SU-DHL-6 (cell line): ENCODE measurements at regions not wholly inside any gene's neighbourhood (a gene's known extent, or its start where the extent isn't known, plus 50 kb on each side); places are given as distances from the start of the nearest gene placed in this dataset.

Experiments
- H2AFZ ChIP-seq: fragments of 200-600 bp; sonication (generic); 2 replicates; pipeline ENCODE4 v1.6.1; 2014; ENCODE audit warnings: low read depth, mild to moderate bottlenecking, moderate library complexity, mixed read lengths, antibody characterized with exemption, low read length; ENCODE audit not compliant: severe bottlenecking
- H3F3A ChIP-seq: fragments of 200-600 bp; shearing (Covaris generic); 2 replicates; pipeline ENCODE4 v1.6.0; 2016; ENCODE audit warnings: antibody characterized with exemption, mild to moderate bottlenecking; ENCODE audit not compliant: insufficient read depth
- H3K27ac ChIP-seq: fragments of 200-600 bp; sonication (generic); 2 replicates; pipeline ENCODE4 v1.5.1; 2016; ENCODE audit warnings: low read depth, mild to moderate bottlenecking, low read length, moderate library complexity, mixed read lengths
- H3K27me3 ChIP-seq: fragments of 200-600 bp; sonication (generic), shearing (Covaris generic); 2 replicates; pipeline ENCODE4 v1.6.0; 2014; ENCODE audit warnings: mild to moderate bottlenecking, low read length
- H3K36me3 ChIP-seq: fragments of 200-600 bp; sonication (generic); 2 replicates; pipeline ENCODE4 v1.6.1; 2014; ENCODE audit warnings: mild to moderate bottlenecking, low read length, mixed read lengths
- H3K4me2 ChIP-seq: fragments of 300-600, 200-600 bp; shearing (Covaris generic), sonication (generic); 2 replicates; pipeline ENCODE4 v1.6.0; 2014; ENCODE audit warnings: low read length, low read depth, mild to moderate bottlenecking; ENCODE audit not compliant: poor library complexity, severe bottlenecking
- H3K4me3 ChIP-seq: fragments of 200-600 bp; sonication (generic); 2 replicates; pipeline ENCODE4 v1.5.1; 2014; ENCODE audit warnings: antibody characterized with exemption, low read length, mild to moderate bottlenecking, mixed read lengths; ENCODE audit not compliant: insufficient read depth, poor library complexity, severe bottlenecking
- H3K79me2 ChIP-seq: fragments of 200-600 bp; sonication (generic); 2 replicates; pipeline ENCODE4 v1.6.1; 2014; ENCODE audit warnings: mild to moderate bottlenecking, low read length, moderate library complexity; ENCODE audit not compliant: insufficient read depth
- H3K9ac ChIP-seq: fragments of 200-600 bp; sonication (generic); 2 replicates; pipeline ENCODE4 v1.7.0; 2014; ENCODE audit warnings: mild to moderate bottlenecking, low read length
- H3K9me2 ChIP-seq: fragments of 200-600 bp; sonication (generic); replicated peaks from 2 replicates; pipeline ENCODE4 v1.6.1; 2014; ENCODE audit warnings: low read length; ENCODE audit not compliant: insufficient read depth
- H3K9me3 ChIP-seq: fragments of 200-600 bp; sonication (generic); 2 replicates; pipeline ENCODE4 v1.6.1; 2014; ENCODE audit warnings: low read length, mixed read lengths; ENCODE audit not compliant: insufficient read depth
- H4K20me1 ChIP-seq: fragments of 200-600 bp; sonication (generic); 2 replicates; pipeline ENCODE4 v1.6.1; 2014; ENCODE audit warnings: low read depth, mild to moderate bottlenecking, antibody characterized with exemption, low read length, moderate library complexity, mixed read lengths
- CTCF ChIP-seq: fragments of 200-600 bp; sonication (generic); IDR thresholded peaks from one replicate; pipeline ENCODE4 v1.5.1; 2017; ENCODE audit warnings: antibody characterized with exemption, mild to moderate bottlenecking, low read length, moderate library complexity; ENCODE audit not compliant: insufficient read depth, poor library complexity, severe bottlenecking
- EZH2phosphoT487 ChIP-seq: fragments of 200-600 bp; sonication (generic), shearing (Covaris generic); conservative IDR thresholded peaks from 2 replicates; pipeline ENCODE4 v1.6.1; 2018; ENCODE audit warnings: mild to moderate bottlenecking, antibody characterized with exemption, low read length, moderate library complexity, mixed read lengths

- Histone ChIP-seq H3K9me2 (no peaks in the 10 kb centered on the region), H3K27me3 (no peaks in the 10 kb centered on the region), H4K20me1 (no peaks in the 10 kb centered on the region), H3K79me2 (no peaks in the 10 kb centered on the region), H3F3A (no peaks in the 10 kb centered on the region), H3K9me3 (no peaks in the 10 kb centered on the region), H2AFZ (no peak overlapping the region), H3K4me2 (no peak overlapping the region), H3K36me3 (no peaks in the 10 kb centered on the region), H3K4me3 (no peak overlapping the region), H3K27ac (no peak overlapping the region), H3K9ac (no peak overlapping the region)
- no peak for TF ChIP-seq CTCF
- no peak for TF ChIP-seq EZH2phosphoT487
Measured at GRCh38 chr15:69593488-69593887, 140.9 kb downstream of the RPLP1 start.

DNA sequence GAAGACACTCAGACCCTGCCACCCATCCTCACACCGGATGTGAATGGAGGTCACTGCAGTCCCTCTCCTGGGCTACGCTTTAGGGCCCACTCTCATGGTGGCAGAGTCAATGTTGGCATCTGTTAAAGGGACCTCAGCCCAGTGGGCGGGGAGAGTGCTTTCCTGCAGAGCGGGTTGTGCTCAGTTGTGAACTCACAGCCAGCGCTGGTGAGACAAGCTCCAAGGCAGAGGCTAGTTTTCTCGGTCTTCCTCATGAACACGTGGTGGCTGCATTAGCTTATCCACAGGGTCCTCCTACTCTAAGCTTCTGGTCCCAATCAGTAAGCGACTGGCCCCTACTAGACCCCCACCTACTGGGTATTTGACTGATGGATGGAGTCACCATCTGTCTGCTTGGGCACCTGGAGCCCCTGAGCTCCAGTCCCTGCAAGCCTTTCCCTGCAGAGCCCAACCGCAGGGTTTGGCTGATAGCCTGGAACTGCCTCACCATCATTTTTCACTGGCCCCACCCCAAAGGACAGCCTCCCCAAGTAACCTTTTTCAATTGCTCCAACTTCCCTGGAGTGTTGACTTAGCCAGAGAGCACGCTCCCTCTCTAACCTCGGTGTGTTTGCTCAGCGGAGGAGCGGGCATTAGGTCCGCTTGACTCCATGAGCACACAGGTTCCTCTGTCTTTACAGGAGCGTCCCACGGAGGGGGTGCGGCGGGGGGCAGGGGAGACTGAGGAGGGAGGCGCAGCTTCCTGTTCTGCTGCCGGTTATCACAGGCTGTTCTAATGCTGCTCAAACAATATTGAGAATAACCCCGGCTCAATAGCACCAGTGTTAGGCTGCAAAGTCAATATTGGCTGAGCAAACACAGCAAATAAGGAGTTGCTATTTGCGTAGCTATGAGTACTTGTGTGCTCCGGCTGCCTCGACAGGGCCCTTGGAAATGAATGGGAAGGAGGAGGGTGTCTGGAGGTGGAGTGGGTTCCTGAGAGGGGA lies 141.7 kb downstream of the RPLP1 start:
- no peaks in the 10 kb centered on the region for H3K9me3 ChIP-seq
- no peak overlapping the region for H2AFZ ChIP-seq
- no peak overlapping the region for H3K4me2 ChIP-seq
- H3K27ac ChIP-seq = no peak overlapping the region
- TF ChIP-seq CTCF = no peak
- no peak for TF ChIP-seq EZH2phosphoT487
- no peaks in the 10 kb centered on the region for H3F3A ChIP-seq
- H3K79me2 ChIP-seq = no peaks in the 10 kb centered on the region
- no peak overlapping the region for H3K4me3 ChIP-seq
- no peaks in the 10 kb centered on the region for H3K36me3 ChIP-seq
- H3K27me3 ChIP-seq = no peaks in the 10 kb centered on the region
- H4K20me1 ChIP-seq = no peaks in the 10 kb centered on the region
- H3K9me2 ChIP-seq = no peaks in the 10 kb centered on the region
- no peak overlapping the region for H3K9ac ChIP-seq

- TF ChIP-seq EZH2phosphoT487 (no peak), CTCF (no peak)
- H3K27me3 ChIP-seq = no peaks in the 10 kb centered on the region
- no peak overlapping the region for H3K4me3 ChIP-seq
- H3K27ac ChIP-seq = no peak overlapping the region
- no peaks in the 10 kb centered on the region for H4K20me1 ChIP-seq
- no peaks in the 10 kb centered on the region for H3K36me3 ChIP-seq
- H3K9me3 ChIP-seq = no peaks in the 10 kb centered on the region
- H3K9me2 ChIP-seq = no peaks in the 10 kb centered on the region
- H3K9ac ChIP-seq = no peak overlapping the region
- no peak overlapping the region for H2AFZ ChIP-seq
- H3K4me2 ChIP-seq = no peak overlapping the region
- H3F3A ChIP-seq = no peaks in the 10 kb centered on the region
- no peaks in the 10 kb centered on the region for H3K79me2 ChIP-seq
Measured at GRCh38 chr15:69595009-69595791, 142.6 kb downstream of the RPLP1 start.
